HFF-Myc (cell line): ENCODE measurements at regions not wholly inside any gene's neighbourhood (a gene's known extent, or its start where the extent isn't known, plus 50 kb on each side); places are given as distances from the start of the nearest gene placed in this dataset.

Experiments
- DNase-seq: peaks from one replicate; pipeline ENCODE4 v3.0.0-alpha.2; 2011; ENCODE audit warnings: low read depth; ENCODE audit errors: extremely low read depth
- H3K4me3 ChIP-seq: replicated peaks from 2 replicates; pipeline ENCODE4 v1.5.1; 2011; ENCODE audit warnings: low read depth, mild to moderate bottlenecking, control low read depth, low read length
- TF ChIP-seq, protein P1 (sequence below): IDR thresholded peaks from 2 replicates; pipeline ENCODE4 v1.5.1; 2012; ENCODE audit warnings: mild to moderate bottlenecking, low read depth, low read length, control low read depth; ENCODE audit errors: missing control alignments

DNA sequence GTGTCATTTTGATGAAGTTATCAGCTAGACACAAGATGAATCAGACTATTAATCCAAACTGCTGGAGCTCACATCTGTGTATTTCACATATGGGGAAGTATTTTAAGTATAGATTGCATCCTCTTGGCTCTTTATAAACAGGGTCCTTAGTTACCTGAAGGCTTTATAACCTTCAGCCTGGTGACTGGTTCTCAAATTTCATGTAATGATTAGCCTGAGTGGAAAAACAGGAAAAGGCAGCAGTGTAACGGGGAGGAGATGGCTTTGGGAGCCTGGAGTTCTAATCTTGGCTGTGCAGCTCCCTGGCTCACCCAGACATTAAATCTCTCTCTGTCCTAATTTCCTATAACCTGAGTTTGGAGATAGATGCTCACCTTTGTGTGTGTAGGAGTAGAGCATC is 103.8 kb upstream of the HPF1 start:
- DNase-seq, result no peak
- TF ChIP-seq, protein P1, sequence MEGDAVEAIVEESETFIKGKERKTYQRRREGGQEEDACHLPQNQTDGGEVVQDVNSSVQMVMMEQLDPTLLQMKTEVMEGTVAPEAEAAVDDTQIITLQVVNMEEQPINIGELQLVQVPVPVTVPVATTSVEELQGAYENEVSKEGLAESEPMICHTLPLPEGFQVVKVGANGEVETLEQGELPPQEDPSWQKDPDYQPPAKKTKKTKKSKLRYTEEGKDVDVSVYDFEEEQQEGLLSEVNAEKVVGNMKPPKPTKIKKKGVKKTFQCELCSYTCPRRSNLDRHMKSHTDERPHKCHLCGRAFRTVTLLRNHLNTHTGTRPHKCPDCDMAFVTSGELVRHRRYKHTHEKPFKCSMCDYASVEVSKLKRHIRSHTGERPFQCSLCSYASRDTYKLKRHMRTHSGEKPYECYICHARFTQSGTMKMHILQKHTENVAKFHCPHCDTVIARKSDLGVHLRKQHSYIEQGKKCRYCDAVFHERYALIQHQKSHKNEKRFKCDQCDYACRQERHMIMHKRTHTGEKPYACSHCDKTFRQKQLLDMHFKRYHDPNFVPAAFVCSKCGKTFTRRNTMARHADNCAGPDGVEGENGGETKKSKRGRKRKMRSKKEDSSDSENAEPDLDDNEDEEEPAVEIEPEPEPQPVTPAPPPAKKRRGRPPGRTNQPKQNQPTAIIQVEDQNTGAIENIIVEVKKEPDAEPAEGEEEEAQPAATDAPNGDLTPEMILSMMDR, result no peak
- H3K4me3 ChIP-seq, result no peak overlapping the region

DNA sequence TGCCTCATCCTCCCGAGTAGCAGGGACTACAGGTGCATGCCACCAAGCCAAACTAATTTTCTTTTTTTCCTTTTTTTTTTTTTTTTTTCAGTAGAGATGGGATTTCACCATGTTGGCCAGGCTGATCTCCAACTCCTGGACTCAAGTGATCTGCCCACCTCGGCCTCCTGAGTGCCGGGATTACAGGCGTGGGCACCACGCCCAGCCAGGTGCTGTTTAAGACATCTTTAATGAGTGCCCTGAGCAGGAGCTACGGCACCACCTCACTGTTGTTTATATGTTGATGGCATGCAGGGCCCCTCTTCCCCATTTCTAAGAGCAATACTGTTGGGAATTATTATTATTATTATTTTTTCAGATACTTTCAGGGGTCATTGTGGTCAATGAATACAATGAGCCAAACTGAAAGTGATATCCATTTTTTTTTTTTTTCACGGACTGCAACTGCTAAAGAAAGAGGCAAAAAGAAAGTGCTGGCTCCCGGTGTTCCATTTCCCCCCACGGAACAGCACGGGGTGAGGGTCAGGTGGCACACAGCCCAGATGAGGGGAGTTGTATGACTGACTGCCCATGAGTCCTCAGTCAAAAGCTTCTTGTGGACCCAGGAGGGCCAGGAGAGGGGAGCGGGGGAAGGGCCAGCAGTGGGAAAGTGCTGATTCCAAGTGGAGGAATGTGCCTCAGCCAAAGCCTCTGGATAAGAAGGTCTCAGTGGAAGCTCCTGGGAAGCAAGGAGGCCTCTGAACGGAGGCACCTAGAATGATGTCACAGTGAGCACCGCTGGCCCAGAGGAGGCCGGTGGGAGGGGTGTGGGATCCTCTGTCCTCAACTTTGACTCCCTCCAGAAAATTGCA is 101.8 kb upstream of the HPF1 start:
- no peak overlapping the region for H3K4me3 ChIP-seq
- TF ChIP-seq, protein P1, result no peak
- no peak for DNase-seq

DNA sequence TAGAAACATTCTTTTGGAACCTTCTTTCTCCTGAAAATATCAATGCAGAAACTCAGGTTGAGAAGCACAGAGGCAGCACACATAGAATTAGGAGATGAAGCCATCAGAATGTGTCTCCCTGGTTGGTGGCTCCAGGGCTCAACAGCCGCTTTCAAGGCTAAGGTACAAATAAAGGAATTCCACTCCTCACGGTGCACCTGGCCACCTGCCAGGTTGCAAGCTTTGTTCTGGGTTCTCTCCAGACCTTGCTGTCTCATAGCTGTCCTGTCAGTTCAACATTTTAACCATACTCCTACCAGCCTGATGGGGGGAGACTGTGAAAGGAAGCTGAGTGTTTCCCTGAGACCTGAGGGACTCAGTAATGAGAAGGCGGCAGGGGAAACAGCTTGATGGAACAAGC is 96.3 kb upstream of the HPF1 start:
- H3K4me3 ChIP-seq, result no peak overlapping the region
- no peak for DNase-seq
- TF ChIP-seq, protein P1, result no peak

DNA sequence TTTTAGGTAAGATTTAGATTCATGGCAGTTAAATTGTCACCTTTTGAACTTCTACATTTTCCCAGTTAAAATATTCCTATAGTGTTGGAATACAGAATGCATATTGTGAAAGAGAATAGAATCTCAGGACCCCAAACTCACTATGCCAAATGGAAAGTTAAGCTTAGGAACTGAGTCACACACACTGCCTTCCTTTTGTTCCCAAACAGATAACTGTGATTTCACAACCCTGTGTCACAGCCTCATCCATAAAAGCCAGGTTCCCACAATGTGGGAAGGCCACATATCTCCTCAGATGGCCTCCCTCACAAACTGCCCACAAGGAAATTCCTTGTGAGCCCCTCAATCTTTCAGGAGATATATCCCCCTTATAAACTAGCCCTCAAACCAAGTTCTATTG is 94.7 kb upstream of the HPF1 start:
- TF ChIP-seq, protein P1, result no peak
- no peak for DNase-seq
- H3K4me3 ChIP-seq, result no peak overlapping the region

DNA sequence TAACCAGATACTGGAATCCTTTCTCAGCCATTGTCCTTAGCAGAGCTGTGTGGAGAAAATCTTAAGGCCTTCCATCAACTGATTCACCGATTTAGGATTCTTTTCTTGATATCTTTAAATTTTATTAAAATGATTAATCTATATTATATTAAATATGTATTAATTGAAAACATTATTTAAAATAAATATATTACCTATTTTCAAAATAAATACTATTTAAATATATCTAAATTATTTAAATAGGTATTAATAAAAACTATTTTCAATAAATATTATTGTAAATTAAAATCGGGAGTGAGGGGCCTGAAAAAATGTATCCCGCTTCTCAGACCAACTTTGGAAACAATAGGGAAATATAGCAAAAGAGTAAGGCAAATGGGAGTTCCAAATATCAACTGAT is 94.0 kb upstream of the HPF1 start:
- no peak for DNase-seq
- no peak overlapping the region for H3K4me3 ChIP-seq
- TF ChIP-seq, protein P1, result no peak

DNA sequence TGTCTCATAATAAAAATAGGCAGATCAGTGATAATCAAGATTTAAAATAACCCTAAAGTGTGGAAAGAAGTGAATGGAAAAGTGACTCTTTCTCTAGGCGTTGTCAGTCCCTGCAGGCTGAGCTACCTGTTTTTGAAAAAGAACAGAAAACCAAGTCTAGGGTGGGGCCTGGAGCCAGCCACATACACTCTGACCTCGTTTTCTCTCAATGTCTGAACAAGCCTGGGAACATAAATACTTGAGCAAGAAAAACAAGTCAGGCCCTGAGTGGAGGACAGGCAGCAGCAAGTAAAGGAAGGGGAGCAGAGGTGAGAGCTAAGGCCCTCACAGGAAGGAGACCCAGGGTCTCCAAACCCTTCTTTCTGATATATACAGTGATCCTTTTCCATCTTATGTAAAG is 91.7 kb upstream of the HPF1 start:
- no peak for DNase-seq
- no peak overlapping the region for H3K4me3 ChIP-seq
- TF ChIP-seq, protein P1, result no peak
